ENCODE measurements at regions not wholly inside any gene's neighbourhood (a gene's known extent, or its start where the extent isn't known, plus 50 kb on each side); places are given as distances from the start of the nearest gene placed in this dataset.

DNA sequence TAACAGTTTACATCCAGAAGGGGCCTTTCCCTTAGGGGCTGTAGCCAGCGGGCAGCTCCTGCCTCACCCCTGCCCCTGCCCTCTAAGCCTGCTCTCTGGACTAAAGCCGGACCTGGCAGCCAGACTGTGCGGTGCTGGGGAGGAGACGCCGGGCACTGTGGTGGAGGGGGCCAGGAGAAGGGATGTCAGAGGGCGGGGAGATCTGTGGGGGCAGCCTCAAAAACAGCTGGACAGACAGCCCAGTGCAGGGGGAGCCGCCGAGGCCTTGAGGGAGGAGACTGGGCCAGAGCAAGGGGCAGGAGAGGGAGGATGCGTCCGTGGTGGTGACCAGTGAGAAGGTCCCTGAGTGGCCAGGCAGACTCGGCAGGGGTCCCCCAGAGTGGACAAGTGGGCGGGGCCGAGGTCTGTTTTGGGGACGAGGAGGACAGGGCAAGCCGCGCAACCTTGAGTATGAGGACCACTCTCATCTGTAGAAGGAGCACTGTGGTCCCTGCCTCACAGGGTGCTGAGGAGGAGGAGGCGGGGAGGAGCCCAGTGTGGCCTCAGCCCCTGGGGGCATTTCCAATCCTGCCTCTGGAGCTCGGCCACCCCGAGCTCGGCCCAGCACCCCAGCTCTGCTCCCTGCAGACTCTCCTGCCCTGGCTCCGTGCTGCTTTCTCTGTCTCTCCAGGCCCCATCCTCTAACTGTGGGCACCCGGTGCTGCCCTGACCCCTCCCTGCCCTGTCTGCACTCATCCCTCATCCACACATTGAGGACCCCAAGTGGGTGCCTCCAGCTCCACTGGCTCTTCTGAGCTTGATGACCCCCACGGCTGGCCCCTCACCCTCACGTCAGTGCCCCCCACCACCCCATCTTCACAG is 59.2 kb upstream of the NKX1-1 start:
- TF ChIP-seq CTCF (IDR thresholded peaks at IDR 0.05; ENCODE audit: low read length) (no peak), EZH2 (IDR thresholded peaks at IDR 0.05; ENCODE audit: borderline replicate concordance, low read length) (no peak)
